Trophoblast cell (in vitro differentiated cells and primary cell): ENCODE measurements at regions not wholly inside any gene's neighbourhood (a gene's known extent, or its start where the extent isn't known, plus 50 kb on each side); places are given as distances from the start of the nearest gene placed in this dataset.

Experiments used
- DNase-seq, 2 donors: peaks; one replicate each; pipeline ENCODE4 v3.0.0-alpha.2; 2016
- H2AFZ ChIP-seq: 2 replicates; pipeline ENCODE4 v1.6.1; 2013; ENCODE audit warnings: low read length, moderate library complexity, mild to moderate bottlenecking; ENCODE audit not compliant: insufficient read depth, poor library complexity
- H2AK5ac ChIP-seq: 2 replicates; pipeline ENCODE4 v1.6.1; 2013; ENCODE audit warnings: mild to moderate bottlenecking, low read length
- H2BK120ac ChIP-seq: 2 replicates; pipeline ENCODE4 v1.6.1; 2013; ENCODE audit warnings: low read length, mild to moderate bottlenecking, moderate library complexity; ENCODE audit not compliant: insufficient read depth, poor library complexity
- H2BK12ac ChIP-seq: 2 replicates; pipeline ENCODE4 v1.6.1; 2013; ENCODE audit warnings: mild to moderate bottlenecking, low read length, moderate library complexity
- H2BK5ac ChIP-seq: 2 replicates; pipeline ENCODE4 v1.6.1; 2013; ENCODE audit warnings: low read length, low read depth, moderate library complexity, mild to moderate bottlenecking; ENCODE audit not compliant: poor library complexity
- H3K14ac ChIP-seq: 2 replicates; pipeline ENCODE4 v1.6.1; 2013; ENCODE audit warnings: mild to moderate bottlenecking, low read length
- H3K18ac ChIP-seq: 2 replicates; pipeline ENCODE4 v1.6.1; 2013; ENCODE audit warnings: mild to moderate bottlenecking, low read length
- H3K23ac ChIP-seq: 2 replicates; pipeline ENCODE4 v1.6.1; 2013; ENCODE audit warnings: low read length
- H3K27ac ChIP-seq: 2 replicates; pipeline ENCODE4 v1.5.1; 2013; ENCODE audit warnings: low read depth, mild to moderate bottlenecking, inconsistent platforms, low read length, moderate library complexity
- H3K27me3 ChIP-seq: 2 replicates; pipeline ENCODE4 v1.6.1; 2013; ENCODE audit warnings: inconsistent platforms, mild to moderate bottlenecking, low read length, moderate library complexity; ENCODE audit not compliant: insufficient read depth
- H3K36me3 ChIP-seq, 2 experiments: 1 replicate in 1 of 2; 2 replicates in 1 of 2; pipeline ENCODE4 v1.6.1; 2013; ENCODE audit warnings: low read length in 2 of 2, mild to moderate bottlenecking in 2 of 2, moderate library complexity in 1 of 2; ENCODE audit not compliant: insufficient read depth in 2 of 2, control insufficient read depth in 1 of 2
- H3K4ac ChIP-seq: 2 replicates; pipeline ENCODE4 v1.6.1; 2013; ENCODE audit warnings: low read depth, mild to moderate bottlenecking, low read length, moderate library complexity
- H3K4me1 ChIP-seq, 2 experiments: 1 replicate in 1 of 2; 2 replicates in 1 of 2; pipeline ENCODE4 v1.6.1; 2013; ENCODE audit warnings: low read length in 2 of 2, mild to moderate bottlenecking in 2 of 2, moderate library complexity in 1 of 2; ENCODE audit not compliant: insufficient read depth in 2 of 2, control insufficient read depth in 1 of 2
- H3K4me2 ChIP-seq: 2 replicates; pipeline ENCODE4 v1.6.1; 2013; ENCODE audit warnings: inconsistent platforms, mild to moderate bottlenecking, low read length, moderate library complexity
- H3K4me3 ChIP-seq: 2 replicates; pipeline ENCODE4 v1.5.1; 2013; ENCODE audit warnings: mild to moderate bottlenecking, low read depth, low read length, inconsistent platforms
- H3K79me1 ChIP-seq: one replicate; pipeline ENCODE4 v1.6.1; 2013; ENCODE audit warnings: low read length
- H3K79me2 ChIP-seq: 2 replicates; pipeline ENCODE4 v1.6.1; 2013; ENCODE audit warnings: low read length, mild to moderate bottlenecking; ENCODE audit not compliant: control insufficient read depth, insufficient read depth, poor library complexity
- H3K9ac ChIP-seq: 2 replicates; pipeline ENCODE4 v1.6.1; 2013; ENCODE audit warnings: mild to moderate bottlenecking, low read length
- H3K9me3 ChIP-seq: 2 replicates; pipeline ENCODE4 v1.6.1; 2013; ENCODE audit warnings: low read depth, mild to moderate bottlenecking, control low read depth, inconsistent platforms, low read length; ENCODE audit not compliant: insufficient read depth
- H4K12ac ChIP-seq: 2 replicates; pipeline ENCODE4 v1.6.1; 2013; ENCODE audit warnings: low read depth, mild to moderate bottlenecking, low read length, moderate library complexity
- H4K8ac ChIP-seq: 2 replicates; pipeline ENCODE4 v1.6.1; 2013; ENCODE audit warnings: low read depth, mild to moderate bottlenecking, low read length, moderate library complexity
- H4K91ac ChIP-seq: one replicate; pipeline ENCODE4 v1.6.1; 2013; ENCODE audit warnings: low read depth, mild to moderate bottlenecking, low read length, moderate library complexity
- WGBS: extraction: QIAGEN DNeasy Blood & Tissue Kit; methylation state at CpG from one replicate; pipeline ENCODE4 v1.1.7; 2013; ENCODE audit warnings: missing lambda C conversion rate; ENCODE audit not compliant: insufficient read length, insufficient coverage; ENCODE audit errors: extremely low coverage; 5-methylcytosine and 5-hydroxymethylcytosine counted together

- no peak overlapping the region for H2AK5ac ChIP-seq
- H4K91ac ChIP-seq, result no peak overlapping the region
- no peaks in the 10 kb centered on the region for H3K9me3 ChIP-seq
- H3K27ac ChIP-seq, result no peak overlapping the region
- no peak overlapping the region for H3K9ac ChIP-seq
- H3K27me3 ChIP-seq, result no peaks in the 10 kb centered on the region
- H2BK12ac ChIP-seq, result no peak overlapping the region
- no peak overlapping the region for H3K4me3 ChIP-seq
- WGBS, result no CpG with 5 or more reads among the region's 1 CpG
- no peak overlapping the region for H3K14ac ChIP-seq
- no peaks in the 10 kb centered on the region for H3K36me3 ChIP-seq
- no peak overlapping the region for H2BK5ac ChIP-seq
- no peaks in the 10 kb centered on the region for H3K79me2 ChIP-seq
- no peak overlapping the region for H4K8ac ChIP-seq
- H3K4ac ChIP-seq, result no peak overlapping the region
- DNase-seq, result no peak
- no peak overlapping the region for H3K18ac ChIP-seq
- no peak overlapping the region for H3K23ac ChIP-seq
- H3K4me2 ChIP-seq, result no peak overlapping the region
- no peak overlapping the region for H2AFZ ChIP-seq
- no peak overlapping the region for H2BK120ac ChIP-seq
- peaks cover 12 to 17% of the 10 kb centered on the region in 2 experiments for H3K4me1 ChIP-seq
- H4K12ac ChIP-seq, result no peak overlapping the region
- H3K79me1 ChIP-seq, result peaks cover 14% of the 10 kb centered on the region
Observed at GRCh38 chr9:14512942-14513341, 180.3 kb downstream of the ZDHHC21 start.

- H3K4me2 ChIP-seq, result no peak overlapping the region
- H4K8ac ChIP-seq, result no peak overlapping the region
- H3K79me2 ChIP-seq, result no peaks in the 10 kb centered on the region
- H3K4me1 ChIP-seq, result peaks cover 8 to 9% of the 10 kb centered on the region in 2 experiments
- no peak overlapping the region for H2AK5ac ChIP-seq
- no peaks in the 10 kb centered on the region for H3K27me3 ChIP-seq
- H3K14ac ChIP-seq, result no peak overlapping the region
- no peaks in the 10 kb centered on the region for H3K9me3 ChIP-seq
- no peak overlapping the region for H3K9ac ChIP-seq
- H3K23ac ChIP-seq, result no peak overlapping the region
- H2BK12ac ChIP-seq, result no peak overlapping the region
- no peak overlapping the region for H3K4me3 ChIP-seq
- H3K79me1 ChIP-seq, result peaks cover 9% of the 10 kb centered on the region
- H2AFZ ChIP-seq, result no peak overlapping the region
- H4K91ac ChIP-seq, result no peak overlapping the region
- DNase-seq, result no peak
- H3K36me3 ChIP-seq, result no peaks in the 10 kb centered on the region
- no peak overlapping the region for H3K18ac ChIP-seq
- H2BK120ac ChIP-seq, result no peak overlapping the region
- no peak overlapping the region for H4K12ac ChIP-seq
- no peak overlapping the region for H3K4ac ChIP-seq
- no peak overlapping the region for H3K27ac ChIP-seq
- H2BK5ac ChIP-seq, result no peak overlapping the region
Observed at GRCh38 chr9:14511452-14511851, 181.8 kb downstream of the ZDHHC21 start.

- Histone ChIP-seq H4K91ac (no peak overlapping the region), H4K12ac (no peak overlapping the region), H2AFZ (no peak overlapping the region), H3K4me2 (no peak overlapping the region), H3K18ac (no peak overlapping the region), H2AK5ac (no peak overlapping the region), H3K36me3 (no peaks in the 10 kb centered on the region), H3K4me1 (no peaks in the 10 kb centered on the region), H3K9ac (no peak overlapping the region), H3K4ac (no peak overlapping the region), H3K27ac (no peak overlapping the region), H3K23ac (no peak overlapping the region), H3K79me1 (no peaks in the 10 kb centered on the region), H3K9me3 (no peaks in the 10 kb centered on the region), H4K8ac (no peak overlapping the region), H2BK12ac (no peak overlapping the region), H2BK120ac (no peak overlapping the region), H3K79me2 (no peaks in the 10 kb centered on the region), H2BK5ac (no peak overlapping the region), H3K27me3 (no peaks in the 10 kb centered on the region), H3K14ac (no peak overlapping the region), H3K4me3 (no peak overlapping the region)
- WGBS, result no CpG with 5 or more reads among the region's 2 CpGs
- DNase-seq, result no peak
Observed at GRCh38 chr9:14508884-14509283, 184.3 kb downstream of the ZDHHC21 start.

GRCh38 chr9:14501366-14501765, 187.4 kb upstream of the NFIB start:
- H2BK120ac ChIP-seq, result no peak overlapping the region
- no CpG with 5 or more reads among the region's 4 CpGs for WGBS

More at GRCh38 chr9:14501366-14501765, 187.4 kb upstream of the NFIB start:
- Histone ChIP-seq H3K4me2 (no peak overlapping the region), H3K9ac (no peak overlapping the region), H3K4me1 (no peaks in the 10 kb centered on the region), H2BK5ac (no peak overlapping the region), H4K8ac (no peak overlapping the region), H3K36me3 (no peaks in the 10 kb centered on the region), H3K18ac (no peak overlapping the region), H3K9me3 (no peaks in the 10 kb centered on the region), H2BK12ac (no peak overlapping the region), H3K4me3 (no peak overlapping the region), H3K27ac (no peak overlapping the region), H3K79me1 (no peaks in the 10 kb centered on the region), H2AK5ac (no peak overlapping the region), H3K23ac (no peak overlapping the region), H2AFZ (no peak overlapping the region), H3K79me2 (no peaks in the 10 kb centered on the region), H3K27me3 (no peaks in the 10 kb centered on the region), H3K14ac (no peak overlapping the region), H4K91ac (no peak overlapping the region), H4K12ac (no peak overlapping the region), H3K4ac (no peak overlapping the region)
- no peak for DNase-seq
